Prostate gland (tissue), 2 donors: ENCODE measurements at regions not wholly inside any gene's neighbourhood (a gene's known extent, or its start where the extent isn't known, plus 50 kb on each side); places are given as distances from the start of the nearest gene placed in this dataset.
"Not testable (repeated sequence)": the region's sequence is repeated elsewhere in the genome, so short reads cannot be mapped to it uniquely, and the experiment has no call there.

Source experiments
- DNase-seq: peaks from one replicate; pipeline ENCODE4 v3.0.0-alpha.2; 2019; ENCODE audit warnings: low spot score
- H3K27ac ChIP-seq, 2 donors: fragments of 200-600 bp; sonication (generic); 2 replicates each; pipeline ENCODE4 v1.5.1; 2017 to 2019
- H3K27me3 ChIP-seq: fragments of 200-600 bp; sonication (generic); replicated peaks from 2 replicates; pipeline ENCODE4 v1.5.1; 2019; ENCODE audit not compliant: insufficient read depth
- H3K36me3 ChIP-seq, 2 donors: fragments of 200-600 bp; sonication (generic); 1 replicate in 1 of 2; 2 replicates in 1 of 2; pipeline versions ENCODE4 v1.5.1 to v1.8.1; 2017 to 2019
- H3K4me1 ChIP-seq: fragments of 200-600 bp; sonication (generic); replicated peaks from 2 replicates; pipeline ENCODE4 v1.5.1; 2019
- H3K4me3 ChIP-seq, 2 donors: fragments of 200-600 bp; sonication (generic); 2 replicates each; pipeline ENCODE4 v1.5.1; 2017 to 2019
- H3K9me3 ChIP-seq: fragments of 200-600 bp; sonication (generic); 2 replicates; pipeline ENCODE4 v1.5.1; 2017
- CTCF ChIP-seq, 4 experiments: fragments of 200-600 bp in 2 of 4; fragments of 450-650 bp in 2 of 4; sonication (generic) in 2 of 4; IDR thresholded peaks; 1 replicate in 3 of 4; 2 replicates in 1 of 4; pipeline ENCODE4 v1.5.1; 2016 to 2019; ENCODE audit warnings: antibody characterized with exemption in 4 of 4, mild to moderate bottlenecking in 2 of 4, moderate library complexity in 2 of 4
- POLR2A ChIP-seq: fragments of 450-650 bp; IDR thresholded peaks from one replicate; pipeline ENCODE4 v1.6.1; 2016; ENCODE audit warnings: antibody characterized with exemption, mild to moderate bottlenecking
- POLR2AphosphoS5 ChIP-seq: sonication (generic); formaldehyde crosslinking; IDR thresholded peaks from one replicate; pipeline ENCODE4 v1.6.1; 2017; ENCODE audit warnings: antibody characterized with exemption
- WGBS: methylation state at CpG from one replicate; pipeline ENCODE4 v1.1.5; 2018; 5-methylcytosine and 5-hydroxymethylcytosine counted together
- intact Hi-C: fragments of 100-400 bp; cut with DNase I; formaldehyde crosslinking; loops from one replicate; pipeline ENCODE4 v1.14.2; 2022

GRCh38 chr7:56483153-56483552 lies 366.9 kb upstream of the NUPR2 start:
- WGBS, result 58% methylated on average over 22 of the region's 22 CpGs
- DNase-seq, result no peak
- no peak for TF ChIP-seq CTCF (IDR thresholded peaks at IDR 0.05)

GRCh38 chr7:56479748-56480147 lies 363.5 kb upstream of the NUPR2 start:
- WGBS, result 66% methylated on average over 3 of the region's 3 CpGs
- no peak for DNase-seq
- Histone ChIP-seq H3K9me3 (no peaks in the 10 kb centered on the region), H3K4me3 (no peak overlapping the region), H3K27me3 (no peaks in the 10 kb centered on the region), H3K36me3 (no peaks in the 10 kb centered on the region), H3K4me1 (no peaks in the 10 kb centered on the region), H3K27ac (no peak overlapping the region)
- intact Hi-C loops, result no loop called here
- TF ChIP-seq POLR2AphosphoS5, result no peak
- no peak for TF ChIP-seq POLR2A
- TF ChIP-seq CTCF (IDR thresholded peaks at IDR 0.05), result no peak

More at GRCh38 chr7:56483153-56483552, 366.9 kb upstream of the NUPR2 start:
- H3K9me3 ChIP-seq, result no peaks in the 10 kb centered on the region
- H3K4me1 ChIP-seq, result no peaks in the 10 kb centered on the region
- no peak overlapping the region for H3K4me3 ChIP-seq
- no peaks in the 10 kb centered on the region for H3K36me3 ChIP-seq
- H3K27ac ChIP-seq, result no peak overlapping the region
- H3K27me3 ChIP-seq, result no peaks in the 10 kb centered on the region
- intact Hi-C loops, result no loop called here

- no peak overlapping the region for H3K27ac ChIP-seq
- H3K27me3 ChIP-seq, result no peaks in the 10 kb centered on the region
- no peak for TF ChIP-seq POLR2A
- TF ChIP-seq POLR2AphosphoS5, result no peak
- no peak for TF ChIP-seq CTCF (IDR thresholded peaks at IDR 0.05)
- no peak overlapping the region for H3K4me3 ChIP-seq
- H3K9me3 ChIP-seq, result no peaks in the 10 kb centered on the region
- no peaks in the 10 kb centered on the region for H3K4me1 ChIP-seq
- intact Hi-C loops, result no loop called here
- no peaks in the 10 kb centered on the region for H3K36me3 ChIP-seq
- DNase-seq, result no peak
- WGBS, result 63% methylated on average over 2 of the region's 2 CpGs
These were observed 362.9 kb upstream of the NUPR2 start for GRCh38 chr7:56479136-56479535.

GRCh38 chr7:56474271-56474670 lies 358.1 kb upstream of the NUPR2 start:
- no peak overlapping the region for H3K4me3 ChIP-seq
- intact Hi-C loops, result no loop called here
- 58% methylated on average over 6 of the region's 6 CpGs for WGBS
- no peaks in the 10 kb centered on the region for H3K9me3 ChIP-seq
- no peaks in the 10 kb centered on the region for H3K27me3 ChIP-seq
- H3K27ac ChIP-seq, result no peak overlapping the region
- no peaks in the 10 kb centered on the region for H3K36me3 ChIP-seq
- no peak for DNase-seq
- TF ChIP-seq CTCF (IDR thresholded peaks at IDR 0.05) (no peak), POLR2A (no peak), POLR2AphosphoS5 (no peak)
- no peaks in the 10 kb centered on the region for H3K4me1 ChIP-seq

- TF ChIP-seq CTCF (IDR thresholded peaks at IDR 0.05) (no peak), POLR2AphosphoS5 (no peak), POLR2A (no peak)
- WGBS, result 90% methylated on average over 2 of the region's 2 CpGs
- DNase-seq, result no peak
- intact Hi-C loops, result no loop called here
- H3K27ac ChIP-seq, result no peak overlapping the region
- no peaks in the 10 kb centered on the region for H3K9me3 ChIP-seq
- no peaks in the 10 kb centered on the region for H3K36me3 ChIP-seq
- H3K27me3 ChIP-seq, result no peaks in the 10 kb centered on the region
- H3K4me1 ChIP-seq, result no peaks in the 10 kb centered on the region
- H3K4me3 ChIP-seq, result no peak overlapping the region
These were observed 355.6 kb upstream of the NUPR2 start for GRCh38 chr7:56471811-56472210.

- H3K9me3 ChIP-seq, DNase-seq, H3K36me3 ChIP-seq, H3K27ac ChIP-seq, H3K27me3 ChIP-seq, H3K4me1 ChIP-seq, H3K4me3 ChIP-seq, intact Hi-C loops: not testable (repeated sequence)
- 14% methylated on average over 2 of the region's 2 CpGs for WGBS
These were observed 350.6 kb upstream of the NUPR2 start for GRCh38 chr7:56466607-56467525.
